ENCODE measurements at regions not wholly inside any gene's neighbourhood (a gene's known extent, or its start where the extent isn't known, plus 50 kb on each side); places are given as distances from the start of the nearest gene placed in this dataset.

- TF ChIP-seq, protein P1, sequence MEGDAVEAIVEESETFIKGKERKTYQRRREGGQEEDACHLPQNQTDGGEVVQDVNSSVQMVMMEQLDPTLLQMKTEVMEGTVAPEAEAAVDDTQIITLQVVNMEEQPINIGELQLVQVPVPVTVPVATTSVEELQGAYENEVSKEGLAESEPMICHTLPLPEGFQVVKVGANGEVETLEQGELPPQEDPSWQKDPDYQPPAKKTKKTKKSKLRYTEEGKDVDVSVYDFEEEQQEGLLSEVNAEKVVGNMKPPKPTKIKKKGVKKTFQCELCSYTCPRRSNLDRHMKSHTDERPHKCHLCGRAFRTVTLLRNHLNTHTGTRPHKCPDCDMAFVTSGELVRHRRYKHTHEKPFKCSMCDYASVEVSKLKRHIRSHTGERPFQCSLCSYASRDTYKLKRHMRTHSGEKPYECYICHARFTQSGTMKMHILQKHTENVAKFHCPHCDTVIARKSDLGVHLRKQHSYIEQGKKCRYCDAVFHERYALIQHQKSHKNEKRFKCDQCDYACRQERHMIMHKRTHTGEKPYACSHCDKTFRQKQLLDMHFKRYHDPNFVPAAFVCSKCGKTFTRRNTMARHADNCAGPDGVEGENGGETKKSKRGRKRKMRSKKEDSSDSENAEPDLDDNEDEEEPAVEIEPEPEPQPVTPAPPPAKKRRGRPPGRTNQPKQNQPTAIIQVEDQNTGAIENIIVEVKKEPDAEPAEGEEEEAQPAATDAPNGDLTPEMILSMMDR (IDR thresholded peaks at IDR 0.05), result no peak
- no peak for TF ChIP-seq POLR2A (IDR thresholded peaks at IDR 0.05; ENCODE audit: low read depth)
- TF ChIP-seq EP300 (IDR thresholded peaks at IDR 0.05), result no peak
Observed at GRCh38 chr7:25675789-25676474, 447.6 kb upstream of the NPVF start.
